ENCODE measurements at regions not wholly inside any gene's neighbourhood (a gene's known extent, or its start where the extent isn't known, plus 50 kb on each side); places are given as distances from the start of the nearest gene placed in this dataset.

- Histone ChIP-seq H3K27ac (peak overlapping the region; percentile 8 to 42), H3K27me3 (no peaks in the 10 kb centered on the region), H3K9me3 (no peaks in the 10 kb centered on the region), H3K36me3 (no peaks in the 10 kb centered on the region), H3K4me1 (no peaks in the 10 kb centered on the region), H3K4me3 (no peak overlapping the region)
- intact Hi-C loops (cut with DNase I; ENCODE audit: low total_unique reads): no loop called here
- peak; percentile 17 to 44 for DNase-seq
- TF ChIP-seq POLR2A (IDR thresholded peaks at IDR 0.05): no peak
- no peak for TF ChIP-seq CTCF (IDR thresholded peaks at IDR 0.05)
Measured at GRCh38 chr3:70849911-70850699, 537.7 kb upstream of the MDFIC2 start.

- H3K4me1 ChIP-seq: no peaks in the 10 kb centered on the region
- no peaks in the 10 kb centered on the region for H3K9me3 ChIP-seq
- no peaks in the 10 kb centered on the region for H3K27me3 ChIP-seq
- no peaks in the 10 kb centered on the region for H3K36me3 ChIP-seq
- intact Hi-C loops (cut with DNase I; ENCODE audit: low total_unique reads): no loop called here
- H3K4me3 ChIP-seq: no peak overlapping the region
- TF ChIP-seq CTCF (IDR thresholded peaks at IDR 0.05) (no peak), POLR2A (IDR thresholded peaks at IDR 0.05) (no peak)
- H3K27ac ChIP-seq: no peak overlapping the region
- no peak for DNase-seq
Measured at GRCh38 chr3:70840106-70840870, 527.9 kb upstream of the MDFIC2 start.

GRCh38 chr3:70833239-70833960 lies 521.0 kb upstream of the MDFIC2 start:
- Histone ChIP-seq H3K36me3 (no peaks in the 10 kb centered on the region), H3K27ac (peak overlapping the region in 1 of 2 donors; percentile 38), H3K4me3 (no peak overlapping the region), H3K4me1 (no peaks in the 10 kb centered on the region), H3K27me3 (no peaks in the 10 kb centered on the region), H3K9me3 (no peaks in the 10 kb centered on the region)
- intact Hi-C loops (cut with DNase I; ENCODE audit: low total_unique reads): no loop called here
- TF ChIP-seq POLR2A (IDR thresholded peaks at IDR 0.05): no peak
- TF ChIP-seq CTCF (IDR thresholded peaks at IDR 0.05): no peak
- DNase-seq: no peak

GRCh38 chr3:70832834-70833205 lies 520.4 kb upstream of the MDFIC2 start:
- Histone ChIP-seq H3K27me3 (no peaks in the 10 kb centered on the region), H3K27ac (peak overlapping the region in 1 of 2 donors; percentile 38), H3K9me3 (no peaks in the 10 kb centered on the region), H3K36me3 (no peaks in the 10 kb centered on the region), H3K4me3 (no peak overlapping the region), H3K4me1 (no peaks in the 10 kb centered on the region)
- TF ChIP-seq POLR2A (IDR thresholded peaks at IDR 0.05) (no peak), CTCF (IDR thresholded peaks at IDR 0.05) (no peak)
- DNase-seq: no peak
- intact Hi-C loops (cut with DNase I; ENCODE audit: low total_unique reads): no loop called here

Measured in uterus (tissue), 3 donors.